Trophoblast cell (in vitro differentiated cells and primary cell): ENCODE measurements at regions not wholly inside any gene's neighbourhood (a gene's known extent, or its start where the extent isn't known, plus 50 kb on each side); places are given as distances from the start of the nearest gene placed in this dataset.

Experiments used
- DNase-seq, 2 donors: peaks; one replicate each; pipeline ENCODE4 v3.0.0-alpha.2; 2016
- H2AFZ ChIP-seq: 2 replicates; pipeline ENCODE4 v1.6.1; 2013; ENCODE audit warnings: low read length, moderate library complexity, mild to moderate bottlenecking; ENCODE audit not compliant: insufficient read depth, poor library complexity
- H2AK5ac ChIP-seq: 2 replicates; pipeline ENCODE4 v1.6.1; 2013; ENCODE audit warnings: mild to moderate bottlenecking, low read length
- H2BK120ac ChIP-seq: 2 replicates; pipeline ENCODE4 v1.6.1; 2013; ENCODE audit warnings: low read length, mild to moderate bottlenecking, moderate library complexity; ENCODE audit not compliant: insufficient read depth, poor library complexity
- H2BK12ac ChIP-seq: 2 replicates; pipeline ENCODE4 v1.6.1; 2013; ENCODE audit warnings: mild to moderate bottlenecking, low read length, moderate library complexity
- H2BK5ac ChIP-seq: 2 replicates; pipeline ENCODE4 v1.6.1; 2013; ENCODE audit warnings: low read length, low read depth, moderate library complexity, mild to moderate bottlenecking; ENCODE audit not compliant: poor library complexity
- H3K14ac ChIP-seq: 2 replicates; pipeline ENCODE4 v1.6.1; 2013; ENCODE audit warnings: mild to moderate bottlenecking, low read length
- H3K18ac ChIP-seq: 2 replicates; pipeline ENCODE4 v1.6.1; 2013; ENCODE audit warnings: mild to moderate bottlenecking, low read length
- H3K23ac ChIP-seq: 2 replicates; pipeline ENCODE4 v1.6.1; 2013; ENCODE audit warnings: low read length
- H3K27ac ChIP-seq: 2 replicates; pipeline ENCODE4 v1.5.1; 2013; ENCODE audit warnings: low read depth, mild to moderate bottlenecking, inconsistent platforms, low read length, moderate library complexity
- H3K27me3 ChIP-seq: 2 replicates; pipeline ENCODE4 v1.6.1; 2013; ENCODE audit warnings: inconsistent platforms, mild to moderate bottlenecking, low read length, moderate library complexity; ENCODE audit not compliant: insufficient read depth
- H3K36me3 ChIP-seq, 2 experiments: 1 replicate in 1 of 2; 2 replicates in 1 of 2; pipeline ENCODE4 v1.6.1; 2013; ENCODE audit warnings: low read length in 2 of 2, mild to moderate bottlenecking in 2 of 2, moderate library complexity in 1 of 2; ENCODE audit not compliant: insufficient read depth in 2 of 2, control insufficient read depth in 1 of 2
- H3K4ac ChIP-seq: 2 replicates; pipeline ENCODE4 v1.6.1; 2013; ENCODE audit warnings: low read depth, mild to moderate bottlenecking, low read length, moderate library complexity
- H3K4me1 ChIP-seq, 2 experiments: 1 replicate in 1 of 2; 2 replicates in 1 of 2; pipeline ENCODE4 v1.6.1; 2013; ENCODE audit warnings: low read length in 2 of 2, mild to moderate bottlenecking in 2 of 2, moderate library complexity in 1 of 2; ENCODE audit not compliant: insufficient read depth in 2 of 2, control insufficient read depth in 1 of 2
- H3K4me2 ChIP-seq: 2 replicates; pipeline ENCODE4 v1.6.1; 2013; ENCODE audit warnings: inconsistent platforms, mild to moderate bottlenecking, low read length, moderate library complexity
- H3K4me3 ChIP-seq: 2 replicates; pipeline ENCODE4 v1.5.1; 2013; ENCODE audit warnings: mild to moderate bottlenecking, low read depth, low read length, inconsistent platforms
- H3K79me1 ChIP-seq: one replicate; pipeline ENCODE4 v1.6.1; 2013; ENCODE audit warnings: low read length
- H3K79me2 ChIP-seq: 2 replicates; pipeline ENCODE4 v1.6.1; 2013; ENCODE audit warnings: low read length, mild to moderate bottlenecking; ENCODE audit not compliant: control insufficient read depth, insufficient read depth, poor library complexity
- H3K9ac ChIP-seq: 2 replicates; pipeline ENCODE4 v1.6.1; 2013; ENCODE audit warnings: mild to moderate bottlenecking, low read length
- H3K9me3 ChIP-seq: 2 replicates; pipeline ENCODE4 v1.6.1; 2013; ENCODE audit warnings: low read depth, mild to moderate bottlenecking, control low read depth, inconsistent platforms, low read length; ENCODE audit not compliant: insufficient read depth
- H4K12ac ChIP-seq: 2 replicates; pipeline ENCODE4 v1.6.1; 2013; ENCODE audit warnings: low read depth, mild to moderate bottlenecking, low read length, moderate library complexity
- H4K8ac ChIP-seq: 2 replicates; pipeline ENCODE4 v1.6.1; 2013; ENCODE audit warnings: low read depth, mild to moderate bottlenecking, low read length, moderate library complexity
- H4K91ac ChIP-seq: one replicate; pipeline ENCODE4 v1.6.1; 2013; ENCODE audit warnings: low read depth, mild to moderate bottlenecking, low read length, moderate library complexity
- WGBS: extraction: QIAGEN DNeasy Blood & Tissue Kit; methylation state at CpG from one replicate; pipeline ENCODE4 v1.1.7; 2013; ENCODE audit warnings: missing lambda C conversion rate; ENCODE audit not compliant: insufficient read length, insufficient coverage; ENCODE audit errors: extremely low coverage; 5-methylcytosine and 5-hydroxymethylcytosine counted together

DNA sequence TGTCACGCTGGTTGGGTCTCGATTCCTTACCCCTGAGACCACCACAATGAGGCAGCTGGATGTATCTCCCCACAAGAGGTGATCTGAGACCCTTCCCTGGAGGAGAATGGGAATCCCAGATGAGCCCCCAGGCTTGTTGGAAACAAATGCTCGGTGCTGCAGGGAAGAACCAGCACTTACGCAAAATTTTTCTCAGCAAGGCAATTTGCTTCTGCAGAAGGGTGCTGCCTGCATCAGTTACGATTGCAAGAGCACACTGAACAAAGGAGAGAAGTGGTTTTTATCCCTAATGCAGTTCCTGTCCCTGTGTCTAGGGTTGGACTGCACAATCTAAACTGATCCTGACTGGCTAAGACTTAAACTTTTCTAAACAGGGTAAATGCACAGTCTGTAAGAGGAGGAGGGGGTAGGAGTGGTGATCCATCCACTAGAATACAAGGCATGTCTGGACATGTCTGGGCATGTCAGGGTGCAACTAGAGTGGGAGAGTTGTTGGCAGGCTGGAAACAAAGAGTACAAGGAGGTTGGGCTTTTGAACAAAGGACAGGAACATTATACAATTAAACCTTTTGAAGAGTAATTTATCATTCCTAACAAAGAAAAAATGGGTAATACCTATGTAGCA, 114.9 kb upstream of the FAM3C start:
- H3K23ac ChIP-seq: no peak overlapping the region
- DNase-seq: no peak
- H3K4me1 ChIP-seq: peaks cover 0 to 1% of the 10 kb centered on the region in 2 experiments
- peaks cover 0 to 7% of the 10 kb centered on the region in 2 experiments for H3K36me3 ChIP-seq
- H2BK5ac ChIP-seq: no peak overlapping the region
- no peak overlapping the region for H3K4me3 ChIP-seq
- no peaks in the 10 kb centered on the region for H3K27me3 ChIP-seq
- no peak overlapping the region for H3K18ac ChIP-seq
- H3K79me2 ChIP-seq: no peaks in the 10 kb centered on the region
- no peak overlapping the region for H2BK12ac ChIP-seq
- no peak overlapping the region for H3K14ac ChIP-seq
- H2BK120ac ChIP-seq: no peak overlapping the region
- H3K79me1 ChIP-seq: peaks cover under 1% of the 10 kb centered on the region
- H4K91ac ChIP-seq: no peak overlapping the region
- H4K8ac ChIP-seq: no peak overlapping the region
- no peak overlapping the region for H4K12ac ChIP-seq
- no CpG with 5 or more reads among the region's 5 CpGs for WGBS
- H3K4me2 ChIP-seq: no peak overlapping the region
- no peak overlapping the region for H2AK5ac ChIP-seq
- H3K9me3 ChIP-seq: peaks cover 14% of the 10 kb centered on the region
- no peak overlapping the region for H3K27ac ChIP-seq
- H2AFZ ChIP-seq: no peak overlapping the region
- H3K4ac ChIP-seq: no peak overlapping the region
- no peak overlapping the region for H3K9ac ChIP-seq

DNA sequence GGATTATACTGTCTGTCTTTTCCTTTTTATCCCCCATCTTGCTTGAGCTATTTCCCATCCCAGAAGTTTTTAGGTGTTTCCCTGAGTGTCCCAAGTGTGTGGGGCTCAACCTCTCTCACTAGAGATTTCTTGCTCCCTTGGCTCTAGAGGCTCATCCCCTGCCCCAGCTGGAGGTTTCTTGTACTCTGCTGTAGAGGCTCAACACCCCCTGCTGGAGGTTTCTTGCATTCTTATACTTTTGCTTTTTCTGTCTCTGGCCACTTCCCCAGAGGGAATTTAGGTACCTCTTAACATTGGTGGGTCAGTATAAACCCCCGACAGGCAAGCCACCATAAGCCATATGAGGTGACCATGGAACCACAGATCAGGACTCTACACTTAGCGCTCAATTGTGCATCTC, 114.2 kb upstream of the FAM3C start:
- no peak for DNase-seq
- H3K4ac ChIP-seq: no peak overlapping the region
- H3K9ac ChIP-seq: no peak overlapping the region
- no peaks in the 10 kb centered on the region for H3K27me3 ChIP-seq
- H3K14ac ChIP-seq: no peak overlapping the region
- no peak overlapping the region for H2BK5ac ChIP-seq
- no peak overlapping the region for H3K4me2 ChIP-seq
- peaks cover 14% of the 10 kb centered on the region for H3K9me3 ChIP-seq
- H3K79me2 ChIP-seq: no peaks in the 10 kb centered on the region
- H3K79me1 ChIP-seq: peaks cover under 1% of the 10 kb centered on the region
- no peak overlapping the region for H4K91ac ChIP-seq
- H3K18ac ChIP-seq: no peak overlapping the region
- H4K12ac ChIP-seq: no peak overlapping the region
- no peak overlapping the region for H2AK5ac ChIP-seq
- H3K27ac ChIP-seq: no peak overlapping the region
- H3K4me3 ChIP-seq: no peak overlapping the region
- H3K36me3 ChIP-seq: peaks cover 2 to 7% of the 10 kb centered on the region in 2 experiments
- no peak overlapping the region for H3K23ac ChIP-seq
- H2AFZ ChIP-seq: no peak overlapping the region
- no peak overlapping the region for H2BK120ac ChIP-seq
- H4K8ac ChIP-seq: no peak overlapping the region
- no peaks in the 10 kb centered on the region for H3K4me1 ChIP-seq
- no CpG with 5 or more reads among the region's 2 CpGs for WGBS
- no peak overlapping the region for H2BK12ac ChIP-seq

DNA sequence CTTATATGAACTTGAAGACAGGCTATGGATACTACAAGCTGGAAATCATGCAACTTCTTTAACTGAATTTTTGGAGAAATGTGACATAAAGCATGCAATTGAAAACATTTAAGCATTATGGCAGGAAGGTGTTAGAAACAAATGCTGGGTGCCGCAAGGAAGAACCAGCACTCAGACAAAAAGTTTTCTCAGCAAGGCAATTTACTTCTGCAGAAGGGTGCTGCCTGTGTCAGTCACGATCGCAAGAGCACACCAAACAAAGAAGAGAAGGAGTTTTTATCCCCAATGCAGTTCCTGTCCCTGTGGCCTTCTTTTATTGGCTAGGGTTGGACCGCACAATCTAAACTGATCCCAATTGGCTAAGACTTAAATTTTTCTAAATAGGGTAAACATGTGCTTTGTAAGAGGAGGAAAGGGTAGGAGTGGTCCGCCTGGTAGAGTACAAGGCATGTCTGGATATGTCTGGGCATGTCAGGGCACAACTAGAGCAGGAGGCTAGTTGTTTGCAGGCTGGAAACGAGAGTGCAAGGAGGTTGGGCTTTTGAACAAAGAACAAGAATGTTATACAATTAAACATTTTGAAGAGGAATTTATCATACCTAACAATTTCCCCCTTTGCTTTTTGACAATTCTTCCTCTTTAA, 109.6 kb upstream of the FAM3C start:
- Histone ChIP-seq H4K8ac (no peak overlapping the region), H3K23ac (no peak overlapping the region), H3K9me3 (peaks cover 9% of the 10 kb centered on the region), H2BK120ac (peak overlapping the region; percentile 79), H3K4me2 (no peak overlapping the region), H4K12ac (no peak overlapping the region), H3K79me2 (no peaks in the 10 kb centered on the region), H3K36me3 (peaks cover 2 to 7% of the 10 kb centered on the region in 2 experiments), H2BK12ac (no peak overlapping the region), H2AK5ac (no peak overlapping the region), H3K18ac (no peak overlapping the region), H3K9ac (no peak overlapping the region), H3K14ac (no peak overlapping the region), H2AFZ (no peak overlapping the region), H3K4me3 (no peak overlapping the region), H3K27me3 (no peaks in the 10 kb centered on the region), H3K79me1 (peaks cover 11% of the 10 kb centered on the region), H3K27ac (no peak overlapping the region), H3K4me1 (peaks cover 0 to 2% of the 10 kb centered on the region in 2 experiments), H3K4ac (no peak overlapping the region), H4K91ac (no peak overlapping the region), H2BK5ac (no peak overlapping the region)
- no CpG with 5 or more reads among the region's 6 CpGs for WGBS
- no peak for DNase-seq

DNA sequence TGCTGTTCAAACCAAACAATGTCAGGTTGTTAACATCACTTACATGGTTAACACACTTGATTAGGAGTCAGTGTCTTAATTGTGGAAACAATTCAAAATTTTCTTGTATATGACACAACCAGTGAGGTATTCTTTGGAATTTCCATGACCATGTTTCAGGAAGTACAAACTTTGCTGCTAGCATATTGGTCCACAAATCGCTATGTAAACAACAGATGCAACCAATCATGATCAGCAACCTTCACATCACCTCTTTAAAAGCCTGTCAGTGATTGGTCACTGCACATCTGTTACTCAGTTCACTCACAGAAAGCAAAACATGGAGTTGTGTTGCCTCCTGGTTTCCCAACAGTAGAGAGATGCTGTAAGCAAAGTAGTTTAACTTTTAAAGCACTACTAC, 108.9 kb upstream of the FAM3C start:
- H2BK120ac ChIP-seq: peak overlapping the region; percentile 79
- peaks cover 2% of the 10 kb centered on the region in 2 experiments for H3K36me3 ChIP-seq
- peaks cover 11% of the 10 kb centered on the region for H3K79me1 ChIP-seq
- no peak overlapping the region for H2AK5ac ChIP-seq
- no peak overlapping the region for H3K23ac ChIP-seq
- H3K9me3 ChIP-seq: peaks cover 4% of the 10 kb centered on the region
- WGBS: no CpG with 5 or more reads among the region's 1 CpG
- no peak overlapping the region for H2AFZ ChIP-seq
- peak; percentile 61 to 79 for DNase-seq
- no peaks in the 10 kb centered on the region for H3K27me3 ChIP-seq
- peak overlapping the region; percentile 91 for H3K27ac ChIP-seq
- H3K14ac ChIP-seq: no peak overlapping the region
- no peak overlapping the region for H3K4ac ChIP-seq
- no peak overlapping the region for H4K12ac ChIP-seq
- H3K4me1 ChIP-seq: peaks cover 0 to 2% of the 10 kb centered on the region in 2 experiments
- no peaks in the 10 kb centered on the region for H3K79me2 ChIP-seq
- H3K18ac ChIP-seq: no peak overlapping the region
- H3K4me2 ChIP-seq: no peak overlapping the region
- H4K91ac ChIP-seq: no peak overlapping the region
- no peak overlapping the region for H3K9ac ChIP-seq
- no peak overlapping the region for H3K4me3 ChIP-seq
- H2BK12ac ChIP-seq: peak overlapping the region; percentile 77
- no peak overlapping the region for H4K8ac ChIP-seq
- H2BK5ac ChIP-seq: peak overlapping the region; percentile 33
